Lung (tissue), 11 donors: ENCODE measurements at regions not wholly inside any gene's neighbourhood (a gene's known extent, or its start where the extent isn't known, plus 50 kb on each side); places are given as distances from the start of the nearest gene placed in this dataset.
A peak's percentile ranks its signal among the peaks of the same experiment; 100 is the strongest.

Source experiments
- ATAC-seq: fragments of 200-7000 bp; cut with Tn5 transposase; one replicate; pipeline ENCODE4 v1.9.1; 2020; ENCODE audit warnings: moderate number of reproducible peaks; ENCODE audit not compliant: insufficient read depth, low FRiP score
- DNase-seq, 3 donors: peaks; one replicate each; pipeline ENCODE4 v3.0.0-alpha.2; 2013 to 2017
- H3K27ac ChIP-seq, 2 donors: one replicate each; pipeline ENCODE4 v1.5.1; 2013; ENCODE audit warnings: mild to moderate bottlenecking in 2 of 2, moderate library complexity in 2 of 2, control low read depth in 1 of 2, inconsistent platforms in 1 of 2, low read depth in 1 of 2, low read length in 1 of 2
- H3K27me3 ChIP-seq, 3 donors: one replicate each; pipeline ENCODE4 v1.5.1; 2013; ENCODE audit warnings: low read length in 2 of 3; ENCODE audit not compliant: control insufficient read depth in 3 of 3, insufficient read depth in 3 of 3
- H3K36me3 ChIP-seq, 4 donors: one replicate each; pipeline ENCODE4 v1.5.1; 2013; ENCODE audit warnings: low read length in 4 of 4, mild to moderate bottlenecking in 1 of 4, moderate library complexity in 1 of 4; ENCODE audit not compliant: control insufficient read depth in 4 of 4, insufficient read depth in 4 of 4
- H3K4me1 ChIP-seq, 5 donors: one replicate each; pipeline ENCODE4 v1.5.1; 2013; ENCODE audit warnings: low read length in 5 of 5, mild to moderate bottlenecking in 2 of 5, moderate library complexity in 1 of 5; ENCODE audit not compliant: control insufficient read depth in 5 of 5, insufficient read depth in 5 of 5
- H3K4me3 ChIP-seq: one replicate; pipeline ENCODE4 v1.5.1; 2013; ENCODE audit warnings: mild to moderate bottlenecking, control low read depth, moderate library complexity
- H3K9ac ChIP-seq, 2 donors: one replicate each; pipeline ENCODE4 v1.5.1; 2013; ENCODE audit warnings: low read length in 2 of 2, control low read depth in 1 of 2; ENCODE audit not compliant: insufficient read depth in 1 of 2
- H3K9me3 ChIP-seq, 4 donors: one replicate each; pipeline ENCODE4 v1.5.1; 2013; ENCODE audit warnings: low read length in 3 of 4, mild to moderate bottlenecking in 1 of 4, moderate library complexity in 1 of 4; ENCODE audit not compliant: control insufficient read depth in 4 of 4, insufficient read depth in 3 of 4
- CTCF ChIP-seq: IDR thresholded peaks from 2 replicates; pipeline ENCODE4 v1.5.1; 2012; ENCODE audit warnings: mild to moderate bottlenecking; ENCODE audit errors: control extremely low read depth, extremely low read depth
- WGBS, 2 donors: extraction: QIAGEN DNeasy Blood & Tissue Kit; methylation state at CpG; one replicate each; pipeline ENCODE4 v1.1.7; 2013; 5-methylcytosine and 5-hydroxymethylcytosine counted together
- donor health status: control.
- donor health status: control.
- donor health status: Bipolar disorder and iron deficiency.
- donor health status: healthy.
- donor health status: DM: yes; HTN: yes; CAD: no.

- H3K4me1 ChIP-seq, result peaks cover 0 to 59% (median 15%) of the 10 kb centered on the region in 5 donors
- H3K27ac ChIP-seq, result no peak overlapping the region
- 72 to 83% methylated on average over 3 of the region's 3 CpGs for WGBS, 2 donors
- H3K36me3 ChIP-seq, result no peaks in the 10 kb centered on the region
- H3K9ac ChIP-seq, result no peak overlapping the region
- H3K9me3 ChIP-seq, result no peaks in the 10 kb centered on the region
- no peak overlapping the region for H3K4me3 ChIP-seq
- no peak for ATAC-seq
- no peak for TF ChIP-seq CTCF
- DNase-seq, result peak; percentile 16 to 73 (median 62)
- no peaks in the 10 kb centered on the region for H3K27me3 ChIP-seq
These were observed 280.3 kb upstream of the KLF3 start for GRCh38 chr4:38383646-38384121.

GRCh38 chr4:38385093-38386004 is 278.6 kb upstream of the KLF3 start:
- H3K27ac ChIP-seq, result no peak overlapping the region
- H3K27me3 ChIP-seq, result no peaks in the 10 kb centered on the region
- DNase-seq (peak in 1 of 3 donors; percentile 33), ATAC-seq (no peak)
- no peak for TF ChIP-seq CTCF
- H3K4me3 ChIP-seq, result no peak overlapping the region
- WGBS, 2 donors, result 54% methylated on average over 6 of the region's 6 CpGs
- no peaks in the 10 kb centered on the region for H3K36me3 ChIP-seq
- H3K9ac ChIP-seq, result no peak overlapping the region
- H3K9me3 ChIP-seq, result peaks cover 0 to 4% (median 0%) of the 10 kb centered on the region in 4 donors
- H3K4me1 ChIP-seq, result peaks cover 0 to 59% (median 15%) of the 10 kb centered on the region in 5 donors

- Histone ChIP-seq H3K36me3 (no peaks in the 10 kb centered on the region), H3K9ac (no peak overlapping the region), H3K27ac (no peak overlapping the region), H3K4me1 (peaks cover 0 to 59% (median 15%) of the 10 kb centered on the region in 5 donors), H3K27me3 (no peaks in the 10 kb centered on the region), H3K4me3 (no peak overlapping the region), H3K9me3 (peaks cover 0 to 4% (median 0%) of the 10 kb centered on the region in 4 donors)
- 56 to 70% methylated on average over 2 of the region's 2 CpGs for WGBS, 2 donors
- DNase-seq (peak in 1 of 3 donors; percentile 53), ATAC-seq (no peak)
- TF ChIP-seq CTCF, result no peak
These were observed 277.9 kb upstream of the KLF3 start for GRCh38 chr4:38386005-38386551.
